PFSK-1 (cell line): ENCODE measurements at regions not wholly inside any gene's neighbourhood (a gene's known extent, or its start where the extent isn't known, plus 50 kb on each side); places are given as distances from the start of the nearest gene placed in this dataset.

Experiments
- POLR2AphosphoS5 ChIP-seq: IDR thresholded peaks from 2 replicates; pipeline ENCODE4 v1.6.1; 2012; ENCODE audit warnings: low read depth, mild to moderate bottlenecking, control low read depth, low read length, moderate library complexity
- REST ChIP-seq, 2 experiments: IDR thresholded peaks; 2 replicates each; pipeline versions ENCODE4 v1.6.1 to v1.8.0; 2011 to 2012; ENCODE audit warnings: low read depth in 2 of 2, low read length in 2 of 2, control low read depth in 1 of 2, inconsistent platforms in 1 of 2, mild to moderate bottlenecking in 1 of 2, moderate library complexity in 1 of 2; ENCODE audit not compliant: insufficient read depth in 1 of 2

DNA sequence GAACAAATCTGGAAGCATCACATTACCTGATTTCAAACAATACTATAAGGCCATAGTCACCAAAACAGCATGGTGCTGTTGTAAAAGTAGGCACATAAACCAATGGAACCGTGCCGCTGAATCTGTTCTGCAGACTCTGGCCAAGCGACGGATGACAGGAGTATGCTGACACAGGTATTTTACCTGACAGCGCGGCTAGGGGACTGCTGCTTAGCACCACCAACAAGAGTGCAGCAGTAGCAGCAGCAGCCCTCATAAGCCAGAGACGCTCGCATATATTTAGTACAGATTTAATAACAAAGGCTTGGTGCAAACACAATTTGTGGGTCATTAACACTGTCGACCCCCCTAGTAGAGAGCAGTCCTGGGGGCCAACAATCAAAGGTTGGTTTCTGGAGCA lies 677.6 kb upstream of the LMO3 start:
- TF ChIP-seq REST (IDR thresholded peaks at IDR 0.05; ENCODE audit: insufficient read depth in 1 of 2, low read depth in 2 of 2, low read length in 2 of 2) (no peak), POLR2AphosphoS5 (no peak)
